ENCODE measurements at regions not wholly inside any gene's neighbourhood (a gene's known extent, or its start where the extent isn't known, plus 50 kb on each side); places are given as distances from the start of the nearest gene placed in this dataset.
A peak's percentile ranks its signal among the peaks of the same experiment; 100 is the strongest.

GRCh38 chr18:76057386-76057785 is 437.7 kb downstream of the ZNF516 start:
- Histone ChIP-seq H3K27ac (no peak overlapping the region), H3K4me3 (no peak overlapping the region), H3K4me1 (no peaks in the 10 kb centered on the region), H3K36me3 (no peaks in the 10 kb centered on the region), H3K27me3 (no peaks in the 10 kb centered on the region), H3K9me3 (no peaks in the 10 kb centered on the region)
- ATAC-seq, result no peak
- no peak for DNase-seq
- intact Hi-C loops (cut with DNase I; ENCODE audit: low total_unique reads), result no loop called here
- in situ Hi-C loops (cut with MboI; ENCODE audit: low sequenced_read_pairs in 4 of 4), result no loop called here
- TF ChIP-seq CTCF (IDR thresholded peaks at IDR 0.05 in 4 of 5, conservative IDR thresholded peaks at IDR 0.05 in 1 of 5) (no peak), POLR2A (IDR thresholded peaks at IDR 0.05) (no peak)

GRCh38 chr18:76056471-76057110 is 438.5 kb downstream of the ZNF516 start:
- no peaks in the 10 kb centered on the region for H3K9me3 ChIP-seq
- H3K27ac ChIP-seq, result no peak overlapping the region
- no peak for TF ChIP-seq POLR2A (IDR thresholded peaks at IDR 0.05)
- TF ChIP-seq CTCF (IDR thresholded peaks at IDR 0.05 in 4 of 5, conservative IDR thresholded peaks at IDR 0.05 in 1 of 5), result no peak
- H3K4me3 ChIP-seq, result no peak overlapping the region
- DNase-seq (peak; percentile 3 to 33), ATAC-seq (peak in 1 of 2 donors; percentile 33)
- no peaks in the 10 kb centered on the region for H3K36me3 ChIP-seq
- in situ Hi-C loops (cut with MboI; ENCODE audit: low sequenced_read_pairs in 4 of 4) (no loop called here), intact Hi-C loops (cut with DNase I; ENCODE audit: low total_unique reads) (no loop called here)
- H3K4me1 ChIP-seq, result no peaks in the 10 kb centered on the region
- H3K27me3 ChIP-seq, result no peaks in the 10 kb centered on the region

GRCh38 chr18:76055578-76055977 is 439.5 kb downstream of the ZNF516 start:
- no peaks in the 10 kb centered on the region for H3K36me3 ChIP-seq
- H3K27ac ChIP-seq, result no peak overlapping the region
- no peak for DNase-seq
- H3K27me3 ChIP-seq, result no peaks in the 10 kb centered on the region
- no peak overlapping the region for H3K4me3 ChIP-seq
- H3K4me1 ChIP-seq, result no peaks in the 10 kb centered on the region
- intact Hi-C loops (cut with DNase I; ENCODE audit: low total_unique reads), result no loop called here
- in situ Hi-C loops (cut with MboI; ENCODE audit: low sequenced_read_pairs in 4 of 4), result no loop called here
- TF ChIP-seq POLR2A (IDR thresholded peaks at IDR 0.05), result no peak
- TF ChIP-seq CTCF (IDR thresholded peaks at IDR 0.05 in 4 of 5, conservative IDR thresholded peaks at IDR 0.05 in 1 of 5), result no peak
- ATAC-seq, result no peak
- H3K9me3 ChIP-seq, result no peaks in the 10 kb centered on the region

- intact Hi-C loops (cut with DNase I; ENCODE audit: low total_unique reads), result no loop called here
- in situ Hi-C loops (cut with MboI; ENCODE audit: low sequenced_read_pairs in 4 of 4), result no loop called here
- ATAC-seq (no peak), DNase-seq (no peak)
- Histone ChIP-seq H3K27me3 (no peaks in the 10 kb centered on the region), H3K9me3 (no peaks in the 10 kb centered on the region), H3K36me3 (no peaks in the 10 kb centered on the region), H3K4me3 (no peak overlapping the region), H3K4me1 (no peaks in the 10 kb centered on the region), H3K27ac (no peak overlapping the region)
- TF ChIP-seq POLR2A (IDR thresholded peaks at IDR 0.05), result no peak
- no peak for TF ChIP-seq CTCF (IDR thresholded peaks at IDR 0.05 in 4 of 5, conservative IDR thresholded peaks at IDR 0.05 in 1 of 5)
These were observed 440.0 kb downstream of the ZNF516 start for GRCh38 chr18:76055025-76055424.

- intact Hi-C loops (cut with DNase I; ENCODE audit: low total_unique reads) (no loop called here), in situ Hi-C loops (cut with MboI; ENCODE audit: low sequenced_read_pairs in 4 of 4) (no loop called here)
- Histone ChIP-seq H3K36me3 (no peaks in the 10 kb centered on the region), H3K4me1 (no peaks in the 10 kb centered on the region), H3K4me3 (no peak overlapping the region), H3K27ac (no peak overlapping the region), H3K9me3 (no peaks in the 10 kb centered on the region), H3K27me3 (no peaks in the 10 kb centered on the region)
- no peak for ATAC-seq
- DNase-seq, result no peak
- TF ChIP-seq POLR2A (IDR thresholded peaks at IDR 0.05), result no peak
- no peak for TF ChIP-seq CTCF (IDR thresholded peaks at IDR 0.05 in 4 of 5, conservative IDR thresholded peaks at IDR 0.05 in 1 of 5)
These were observed 440.9 kb downstream of the ZNF516 start for GRCh38 chr18:76054156-76054555.
